ENCODE measurements at regions not wholly inside any gene's neighbourhood (a gene's known extent, or its start where the extent isn't known, plus 50 kb on each side); places are given as distances from the start of the nearest gene placed in this dataset.

DNA sequence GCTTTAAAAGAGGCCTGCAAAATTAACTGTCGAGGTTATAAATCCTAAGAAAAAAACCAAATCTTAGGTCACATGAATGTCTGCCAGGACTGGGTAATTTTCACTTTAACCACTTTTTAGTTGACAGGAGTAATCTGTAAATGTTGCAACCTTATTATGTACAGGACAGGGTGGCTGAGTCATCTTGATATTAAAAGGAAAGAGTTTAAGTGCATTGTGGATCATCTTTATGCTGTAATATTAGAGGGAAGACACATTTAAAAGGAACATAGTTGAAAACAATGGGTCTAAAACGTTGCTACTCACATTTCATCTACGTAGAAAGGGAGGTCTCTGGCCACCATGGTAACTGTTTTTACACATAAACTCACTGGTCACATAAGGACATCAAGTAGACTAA is 115.5 kb downstream of the LSMEM1 start:
- no peak for FAIRE-seq

DNA sequence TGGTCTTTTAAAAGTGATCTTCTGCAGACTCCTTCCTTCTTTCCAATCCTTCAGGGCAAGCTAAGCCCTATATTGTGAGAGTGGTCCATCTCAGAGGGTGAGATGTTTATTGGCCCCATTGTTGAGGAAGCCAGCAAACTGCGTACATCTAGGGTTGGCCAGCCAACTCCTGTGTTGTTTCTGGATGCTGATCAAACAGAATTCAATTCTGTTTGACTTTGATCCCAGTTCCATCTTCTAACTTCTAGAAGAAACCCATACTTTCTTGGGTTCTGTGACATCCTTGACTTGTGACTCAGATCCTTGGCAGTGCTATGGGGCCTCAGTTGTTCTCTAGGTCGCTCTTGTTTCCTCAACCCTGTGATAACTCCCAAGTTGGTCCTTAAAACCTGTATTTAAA is 116.2 kb downstream of the LSMEM1 start:
- FAIRE-seq: no peak

DNA sequence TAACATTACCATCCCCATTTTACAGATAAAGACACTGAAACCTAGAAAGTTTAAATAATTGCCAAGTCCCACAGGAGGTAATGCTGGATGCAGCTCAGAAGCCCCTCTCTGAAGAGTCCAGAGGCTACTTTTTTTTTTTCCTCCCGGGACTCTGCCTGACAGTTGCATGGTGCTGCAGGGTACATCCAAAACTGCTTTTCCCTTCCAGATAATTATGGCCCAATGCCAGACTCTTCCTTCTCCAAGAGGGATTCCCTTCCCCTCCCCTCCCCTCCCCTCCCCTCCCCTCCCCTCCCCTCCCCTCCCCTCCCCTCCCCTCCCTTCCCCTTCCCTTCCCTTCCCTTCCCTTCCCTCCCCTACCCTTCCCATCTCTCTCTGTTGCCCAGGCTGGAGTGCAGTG is 122.9 kb downstream of the LSMEM1 start:
- FAIRE-seq: no peak

DNA sequence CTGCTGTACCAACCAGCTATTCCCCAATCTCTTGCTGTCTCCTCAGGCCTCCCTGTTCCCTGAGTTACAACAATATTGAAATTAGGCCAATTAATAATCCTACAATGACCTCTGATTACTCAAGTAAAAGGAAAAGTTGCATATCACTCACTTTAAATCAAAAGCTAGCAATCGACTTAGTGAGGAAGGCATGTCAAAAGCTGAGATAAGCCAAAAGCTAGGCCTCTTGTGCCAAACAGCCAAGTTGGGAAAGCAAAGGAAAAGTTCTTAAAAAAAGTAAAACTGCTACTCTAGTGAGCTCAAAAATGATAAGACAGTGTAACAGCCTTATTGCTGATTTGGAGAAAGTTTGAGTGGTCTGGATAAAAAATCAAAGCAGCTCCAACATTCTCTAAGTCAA is 129.8 kb downstream of the LSMEM1 start:
- no peak for FAIRE-seq

DNA sequence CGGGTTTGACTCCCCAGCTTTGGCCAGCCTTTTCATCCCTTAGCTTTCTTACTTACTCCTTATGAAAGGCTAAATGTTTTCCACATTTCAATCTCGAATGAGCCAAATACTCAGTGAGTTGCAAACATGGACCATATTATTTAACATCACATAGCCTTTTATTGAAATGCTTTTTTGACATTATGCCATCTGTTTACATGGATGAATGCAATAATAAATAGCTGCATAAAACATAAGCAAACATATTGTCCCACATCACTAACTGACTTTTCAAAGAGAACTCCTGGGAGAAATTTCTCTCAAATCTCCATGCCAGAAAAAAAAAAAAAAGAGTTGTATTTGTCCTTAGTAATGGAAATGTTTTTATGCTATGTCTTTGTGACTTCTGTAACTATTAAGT is 134.9 kb downstream of the LSMEM1 start:
- no peak for FAIRE-seq

DNA sequence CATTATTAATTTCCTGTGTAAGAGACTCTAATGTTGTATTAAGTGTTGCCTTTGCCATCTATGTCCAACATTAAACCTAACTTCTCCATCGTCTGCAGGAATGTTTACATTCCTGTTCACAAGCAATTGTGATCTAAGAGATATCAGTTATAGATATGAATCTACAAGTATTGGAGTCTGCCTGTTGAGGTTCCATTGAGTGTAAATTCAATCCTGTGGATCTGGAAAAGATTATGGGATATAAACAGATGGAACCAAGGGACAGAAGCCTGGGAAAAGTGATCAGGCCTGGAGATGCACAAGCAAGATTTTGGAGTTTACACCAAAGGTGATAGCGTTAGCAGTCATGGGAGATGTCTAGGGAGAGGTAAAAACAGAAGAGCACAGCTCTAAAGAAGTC is 135.5 kb downstream of the LSMEM1 start:
- FAIRE-seq: no peak

DNA sequence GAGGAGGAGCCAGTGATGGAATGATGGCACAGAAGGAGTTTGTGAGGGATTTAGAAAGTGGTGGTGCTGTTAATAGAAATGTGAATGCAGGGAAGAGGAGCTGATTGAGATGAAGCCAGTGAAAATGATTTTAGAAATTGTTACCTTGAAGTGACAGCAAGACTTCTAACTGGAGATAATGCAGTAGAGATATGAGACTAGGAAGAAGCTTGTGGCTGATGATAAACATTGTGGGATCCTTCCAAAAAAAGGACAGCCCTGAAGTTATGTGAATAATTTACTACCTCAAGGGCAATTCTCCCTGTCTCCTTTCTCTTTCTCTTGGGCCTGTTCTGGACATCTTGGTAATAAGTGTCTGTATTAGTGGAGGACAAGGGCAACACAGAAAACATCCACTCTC is 138.6 kb downstream of the LSMEM1 start:
- FAIRE-seq: no peak

DNA sequence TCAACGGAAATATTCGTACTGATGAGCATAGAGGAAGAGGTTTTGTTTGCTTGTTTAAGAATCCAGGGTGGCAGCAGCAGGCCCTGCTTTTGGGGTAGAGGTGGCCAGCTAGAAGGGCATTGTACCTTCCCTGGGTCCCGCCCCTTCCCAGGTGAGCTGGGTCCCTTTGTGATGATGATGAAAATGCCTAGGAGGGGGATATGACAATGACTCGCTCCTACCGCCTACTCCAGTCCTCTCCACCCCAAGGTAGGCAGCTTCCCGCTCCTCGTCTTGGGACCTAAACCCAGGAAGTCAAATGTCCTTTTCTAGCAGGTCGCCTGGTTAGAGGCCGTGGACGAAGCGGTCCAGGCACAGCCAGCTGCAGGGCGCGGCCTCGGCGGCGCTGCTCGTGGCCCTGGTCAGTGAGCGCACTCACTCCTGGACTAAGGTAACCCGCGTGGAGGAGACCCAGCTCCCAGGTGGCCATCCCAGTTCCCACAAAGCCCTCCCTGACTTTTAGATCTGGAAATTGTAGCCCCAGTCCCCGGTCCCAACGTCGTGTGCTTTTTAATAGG is 141.4 kb downstream of the LSMEM1 start:
- no peak for FAIRE-seq

DNA sequence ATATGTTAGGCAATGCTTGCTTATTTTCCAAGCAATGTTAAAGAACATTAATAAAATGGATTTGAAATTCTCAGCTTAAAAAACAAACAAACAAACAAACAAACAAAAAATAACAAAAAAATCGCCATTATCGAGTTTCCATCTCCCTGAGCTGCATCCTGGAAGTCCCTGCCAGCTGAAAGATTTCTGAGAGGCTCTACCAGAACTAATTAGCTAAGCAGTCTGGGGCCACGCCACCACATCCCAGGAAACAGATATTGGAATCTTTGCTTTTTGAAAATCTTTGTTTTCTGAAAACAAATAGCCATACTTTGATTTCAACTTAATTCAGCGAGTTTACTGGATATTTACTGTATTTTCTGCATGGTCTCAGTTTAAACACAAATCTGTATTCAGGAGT is 143.6 kb downstream of the LSMEM1 start:
- FAIRE-seq: no peak

DNA sequence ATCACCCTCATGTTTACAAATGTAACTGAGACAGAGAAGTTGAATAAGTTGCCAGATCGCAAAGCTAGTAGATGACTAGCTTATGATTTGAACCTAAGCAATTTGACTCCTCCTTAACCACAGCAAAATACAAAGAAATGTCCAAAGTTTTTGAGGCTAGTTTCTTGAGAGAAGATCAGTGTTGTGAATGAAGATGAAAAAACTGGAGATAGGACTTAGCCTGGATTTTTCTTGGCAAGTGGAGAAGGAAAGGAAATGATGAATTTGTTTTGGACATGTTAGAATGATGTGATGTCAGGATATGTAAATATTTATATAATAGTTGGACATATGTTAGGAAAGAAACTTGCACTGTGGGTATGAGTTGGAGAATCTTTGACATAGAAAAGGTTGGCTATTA is 149.8 kb downstream of the LSMEM1 start:
- FAIRE-seq: no peak

DNA sequence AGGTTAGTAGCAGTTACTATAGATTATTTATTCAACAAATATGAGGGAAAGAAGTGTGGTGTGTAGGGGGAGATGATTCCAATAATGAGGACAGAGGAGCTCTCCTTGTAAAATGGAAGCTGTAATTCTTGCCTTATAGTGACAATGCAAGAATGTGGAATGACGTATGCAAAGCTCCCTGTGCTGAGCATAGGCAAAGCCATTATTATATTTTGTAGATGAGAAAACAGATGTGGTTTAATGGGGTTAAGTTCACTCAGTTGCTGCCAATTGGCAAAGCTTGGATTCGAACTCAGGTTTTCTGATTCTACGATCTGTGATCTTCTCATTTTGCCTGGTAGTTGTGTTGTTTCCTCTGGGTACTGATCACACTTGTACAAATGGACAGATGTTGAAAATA is 153.3 kb downstream of the LSMEM1 start:
- no peak for FAIRE-seq

DNA sequence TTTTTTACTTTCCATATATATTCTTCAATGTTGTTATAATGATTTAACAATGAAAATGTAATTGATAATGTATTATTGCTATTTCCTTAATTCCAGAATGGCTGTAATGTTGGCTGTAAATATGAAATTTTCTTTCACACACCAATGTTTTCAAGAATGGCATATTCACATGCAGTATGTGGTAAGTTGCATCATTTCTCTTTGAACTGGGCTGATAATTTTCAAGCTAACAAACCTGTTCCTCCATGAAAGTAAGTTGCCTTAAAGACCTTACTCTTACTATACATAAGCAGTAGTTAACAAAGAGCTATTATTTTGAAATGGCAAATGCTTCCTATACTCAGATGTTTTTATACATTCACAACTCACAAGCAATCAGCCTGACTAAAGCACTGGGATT is 154.5 kb downstream of the TMEM168 start:
- no peak for FAIRE-seq

DNA sequence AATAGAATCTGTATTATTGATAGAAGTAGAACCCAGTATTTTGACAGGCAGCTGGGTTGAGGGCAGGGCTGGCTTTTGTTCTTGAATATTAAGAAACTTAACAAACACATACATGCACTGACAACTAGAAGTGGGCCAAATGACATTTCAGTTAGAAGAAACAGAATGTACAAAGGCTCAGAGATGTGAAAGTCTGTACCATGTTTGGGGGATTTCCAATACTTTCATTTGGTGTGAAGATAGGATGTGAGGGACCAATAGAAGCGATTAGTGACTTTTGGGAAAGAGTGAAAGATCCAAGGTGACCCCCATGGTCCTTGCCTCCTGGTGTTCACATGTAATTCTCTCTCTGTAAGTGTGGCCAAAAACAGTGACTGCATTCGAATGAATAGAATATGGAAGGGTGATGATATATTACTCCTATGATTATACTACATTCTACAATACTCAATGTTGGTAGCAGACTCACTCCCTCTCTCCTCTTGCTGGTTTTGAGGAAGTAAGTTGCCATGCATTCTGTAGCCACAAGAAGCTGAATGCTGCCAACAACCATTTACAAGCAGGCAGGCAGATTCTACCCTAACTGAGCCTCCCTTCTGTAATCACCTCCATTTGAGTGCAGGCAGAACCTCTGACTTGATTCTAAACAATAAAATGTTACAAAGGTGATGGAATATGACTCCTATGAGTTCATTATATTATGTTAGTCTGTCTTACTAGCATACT is 151.4 kb downstream of the TMEM168 start:
- no peak for FAIRE-seq

DNA sequence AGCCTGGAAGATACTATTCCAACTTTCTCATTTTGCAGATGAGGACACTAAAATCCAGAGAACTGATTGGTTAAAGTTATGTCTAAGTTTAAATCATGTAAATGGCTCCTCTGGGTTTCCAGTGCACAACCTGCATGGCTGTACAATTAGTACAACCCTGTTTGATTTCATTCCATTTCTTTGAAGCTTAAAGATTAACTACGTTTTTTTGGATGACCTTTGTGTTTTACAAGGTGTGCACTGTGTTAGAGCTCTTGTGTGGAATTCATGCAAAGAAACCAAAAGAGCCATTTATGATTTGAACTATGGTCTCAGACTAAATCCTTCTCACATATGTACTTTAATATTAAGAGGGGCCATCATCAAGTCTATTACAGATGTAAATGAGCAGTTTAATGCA is 149.5 kb downstream of the TMEM168 start:
- no peak for FAIRE-seq

DNA sequence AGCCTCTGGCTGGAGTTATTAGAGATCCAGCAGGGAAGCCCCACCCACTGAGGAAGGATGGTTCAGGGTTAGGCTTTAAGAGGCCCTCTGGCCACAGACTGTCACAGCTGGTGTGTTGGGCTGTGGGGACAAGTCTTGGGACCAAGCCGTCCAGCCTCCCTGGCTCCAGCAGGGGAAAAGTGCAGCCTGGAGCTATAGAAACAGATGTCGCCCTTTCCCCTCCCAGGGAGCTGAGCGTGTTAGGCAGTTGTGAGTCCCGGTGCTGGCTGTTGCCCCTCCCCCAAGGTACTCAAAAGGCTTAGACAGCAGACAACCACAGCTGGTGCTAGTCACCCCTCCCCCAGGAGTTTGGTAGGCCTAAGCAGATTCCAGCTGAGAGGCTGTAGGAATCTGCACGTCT is 143.4 kb downstream of the TMEM168 start:
- FAIRE-seq: no peak

DNA sequence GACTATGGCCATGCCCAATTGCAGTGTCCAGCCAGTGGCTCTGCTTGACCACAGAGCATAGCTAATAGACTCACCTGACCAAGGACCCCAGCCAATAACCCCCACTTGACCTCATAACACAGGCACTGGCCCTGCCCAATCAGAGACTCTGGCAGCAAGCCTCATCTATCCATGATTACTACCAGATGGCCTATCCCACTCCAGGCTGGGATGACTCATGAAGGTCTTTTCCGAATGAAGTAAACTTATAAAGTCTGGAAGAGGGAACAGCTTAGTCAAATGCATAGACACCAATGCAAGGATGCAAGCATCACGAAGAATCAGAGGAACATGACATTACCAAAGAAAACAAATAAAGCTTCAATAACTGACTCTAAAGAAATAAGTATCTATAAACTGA is 141.4 kb downstream of the TMEM168 start:
- no peak for FAIRE-seq

DNA sequence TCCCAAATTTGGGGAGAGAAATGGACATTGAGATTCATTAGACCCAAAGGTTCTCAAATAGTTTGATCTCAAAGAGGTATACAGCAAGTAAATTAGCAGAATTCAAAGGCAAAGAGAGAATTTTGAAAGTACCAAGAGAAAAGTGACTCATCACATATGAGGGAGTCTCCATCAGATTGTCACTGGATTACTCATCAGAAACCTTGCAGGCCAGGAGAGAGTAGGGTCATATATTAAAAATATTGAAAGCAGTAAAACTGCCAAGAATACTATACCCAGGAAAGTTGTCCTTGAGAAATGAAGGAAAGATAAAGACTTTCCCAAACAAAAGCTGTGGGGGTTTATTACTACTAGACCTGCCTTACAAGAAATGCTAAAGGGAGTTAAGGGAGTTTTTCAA is 140.6 kb downstream of the TMEM168 start:
- no peak for FAIRE-seq

DNA sequence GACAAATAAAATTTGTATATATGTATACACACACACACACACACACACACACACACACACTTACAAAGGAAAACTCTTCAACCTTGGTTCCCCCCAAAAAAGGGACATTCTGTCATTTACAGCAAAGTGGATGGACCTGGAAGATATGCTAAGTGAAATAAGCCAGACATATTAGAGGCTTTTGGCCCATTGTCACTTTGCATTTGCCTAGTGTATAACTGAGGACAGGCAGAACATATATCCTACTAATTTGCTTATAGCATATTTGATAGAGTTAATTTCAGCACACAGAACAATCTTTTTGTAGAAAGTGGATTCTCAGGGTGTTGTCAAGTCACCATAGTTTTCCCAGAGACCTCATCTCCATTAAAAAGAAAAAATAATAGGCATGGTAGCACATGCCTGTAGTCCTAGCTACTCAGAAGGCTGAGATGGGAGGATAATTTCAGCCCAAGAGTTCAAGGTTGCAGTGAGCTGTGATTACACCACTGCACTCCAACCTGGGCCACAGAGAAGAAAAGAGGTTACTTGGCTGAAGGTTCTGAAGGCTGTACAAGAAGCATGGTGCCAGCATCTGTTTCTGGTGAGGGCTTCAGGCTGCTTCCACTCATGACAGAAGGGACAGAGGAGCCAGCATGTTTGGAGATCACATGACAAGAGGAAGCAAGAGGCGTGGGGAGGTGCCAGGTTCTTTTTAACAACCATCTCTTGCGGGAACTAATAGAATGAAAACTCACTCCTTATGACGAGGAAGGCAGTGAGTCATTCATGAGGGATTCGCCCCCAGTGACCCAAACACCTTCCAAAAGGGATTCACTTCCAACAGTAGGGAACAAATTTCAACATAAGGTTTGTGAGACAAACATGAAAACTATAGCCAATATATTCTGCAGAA is 135.6 kb downstream of the TMEM168 start:
- FAIRE-seq: no peak

DNA sequence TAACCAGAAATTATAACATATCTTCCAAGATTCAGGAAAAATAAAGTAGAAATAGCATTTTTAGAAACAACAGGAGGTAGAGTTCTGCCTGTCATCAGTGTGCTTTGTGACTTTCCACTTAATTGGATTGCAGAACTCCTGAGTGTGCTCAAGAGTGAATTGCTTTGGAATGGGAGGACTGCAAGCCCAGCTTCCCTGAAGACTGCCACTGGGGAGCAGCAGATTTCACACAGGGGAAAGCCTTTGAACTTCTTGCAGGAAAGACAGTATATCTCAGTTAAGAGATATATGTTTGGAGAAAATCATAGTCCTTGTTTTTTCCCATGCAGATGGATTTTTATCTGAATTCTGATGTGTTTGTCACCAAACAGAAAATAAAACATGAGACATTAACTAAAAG is 124.5 kb downstream of the TMEM168 start:
- FAIRE-seq: no peak

DNA sequence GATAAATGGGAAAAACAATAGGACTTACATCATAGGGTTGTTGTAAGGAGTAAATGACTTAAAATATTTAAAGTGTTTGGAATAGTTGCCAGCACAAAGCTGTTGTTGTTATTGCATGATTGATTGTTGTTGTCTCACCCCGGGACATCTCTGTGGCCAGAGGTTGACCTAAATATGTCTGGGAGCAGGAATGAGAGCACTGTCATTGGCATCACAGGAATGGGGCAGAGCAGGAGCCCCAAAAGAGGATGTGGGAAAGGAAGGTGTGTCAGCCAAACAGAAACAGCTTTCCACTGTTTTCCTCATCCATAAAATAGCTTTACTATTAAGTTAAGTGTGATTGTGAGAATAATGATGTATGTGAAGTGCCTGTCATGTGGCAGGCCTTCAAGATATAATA is 121.6 kb downstream of the TMEM168 start:
- FAIRE-seq: no peak

DNA sequence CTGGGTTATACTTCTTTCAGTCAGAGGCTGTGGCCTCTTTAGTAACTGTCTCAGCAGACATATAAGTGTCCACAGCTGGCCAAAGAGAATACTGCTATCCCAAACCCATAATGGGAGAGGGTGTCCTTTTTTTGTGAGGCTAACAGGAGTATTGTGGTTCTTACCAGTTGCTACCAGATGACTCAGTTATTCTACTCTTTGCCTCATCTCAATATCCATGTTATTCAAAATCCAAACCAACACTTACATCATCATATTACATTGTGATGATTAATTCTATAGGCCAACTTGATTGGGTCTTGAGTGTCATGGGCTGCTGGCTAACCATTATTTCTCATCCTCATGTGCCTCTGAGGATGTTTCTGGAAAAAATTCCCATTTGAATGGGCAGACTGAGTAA is 120.9 kb downstream of the TMEM168 start:
- no peak for FAIRE-seq

DNA sequence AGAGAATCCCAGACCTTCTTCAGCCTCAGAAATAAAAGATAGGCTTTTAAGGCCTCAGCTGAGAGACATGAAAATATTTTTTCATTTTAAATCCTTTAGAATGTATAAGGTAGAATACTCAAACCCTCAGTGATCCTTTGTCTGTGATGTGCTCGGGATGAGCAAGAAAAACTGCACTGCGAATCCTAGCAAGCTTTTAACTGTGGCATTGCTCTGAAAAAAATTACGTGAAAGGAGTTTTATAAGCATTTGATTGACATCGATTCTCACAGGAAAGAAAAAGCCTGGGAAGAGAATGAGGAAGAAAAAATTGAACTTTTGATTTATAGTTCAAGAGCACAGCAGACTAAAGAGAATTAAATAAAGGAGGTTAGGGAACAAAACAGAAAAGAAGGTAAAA is 120.0 kb downstream of the TMEM168 start:
- FAIRE-seq: no peak

DNA sequence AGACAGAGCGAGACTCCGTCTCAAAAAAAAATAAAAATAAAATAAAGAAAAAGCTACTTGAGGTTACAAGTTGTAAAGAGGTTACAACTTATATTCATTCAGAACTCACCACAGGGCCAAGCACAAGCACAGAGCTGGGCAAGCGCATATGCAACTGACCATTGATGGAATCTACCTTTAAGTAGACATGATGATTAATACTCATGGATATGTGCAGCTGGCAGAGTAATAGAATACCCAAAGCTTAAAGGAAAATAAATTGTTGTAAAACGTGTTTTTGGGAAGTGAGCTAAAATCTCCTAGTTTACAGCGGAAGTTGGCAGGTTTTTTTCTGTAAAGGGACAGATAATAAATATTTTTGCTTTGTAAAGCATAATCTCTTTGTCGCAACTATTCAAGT is 111.6 kb downstream of the TMEM168 start:
- FAIRE-seq: no peak
